ENCODE measurements at regions not wholly inside any gene's neighbourhood (a gene's known extent, or its start where the extent isn't known, plus 50 kb on each side); places are given as distances from the start of the nearest gene placed in this dataset.
"Not testable (repeated sequence)": the region's sequence is repeated elsewhere in the genome, so short reads cannot be mapped to it uniquely, and the experiment has no call there.

- DNase-seq (ENCODE audit: low read depth in 2 of 2), result no peak
These were observed 284.6 kb upstream of the UBE2E3 start for GRCh38 chr2:180695586-180696401.

- no peak for DNase-seq (ENCODE audit: low read depth in 2 of 2)
These were observed 285.7 kb upstream of the UBE2E3 start for GRCh38 chr2:180694445-180695421.

GRCh38 chr2:180692322-180692721 is 288.1 kb upstream of the UBE2E3 start:
- DNase-seq (ENCODE audit: low read depth in 2 of 2), result no peak

- not testable (repeated sequence) for DNase-seq (ENCODE audit: low read depth in 2 of 2)
These were observed 288.6 kb upstream of the UBE2E3 start for GRCh38 chr2:180691855-180692223.

GRCh38 chr2:180691186-180691854 is 289.1 kb upstream of the UBE2E3 start:
- not testable (repeated sequence) for DNase-seq (ENCODE audit: low read depth in 2 of 2)

GRCh38 chr2:180690611-180691010 is 289.8 kb upstream of the UBE2E3 start:
- DNase-seq (ENCODE audit: low read depth in 2 of 2), result no peak

GRCh38 chr2:180682871-180683270 is 297.5 kb upstream of the UBE2E3 start:
- no peak for DNase-seq (ENCODE audit: low read depth in 2 of 2)

GRCh38 chr2:180679693-180680092 is 300.7 kb upstream of the UBE2E3 start:
- no peak for DNase-seq (ENCODE audit: low read depth in 2 of 2)

- DNase-seq (ENCODE audit: low read depth in 2 of 2), result no peak
These were observed 301.8 kb upstream of the UBE2E3 start for GRCh38 chr2:180678625-180678972.

- DNase-seq (ENCODE audit: low read depth in 2 of 2), result no peak
These were observed 302.3 kb upstream of the UBE2E3 start for GRCh38 chr2:180677930-180678624.

- DNase-seq (ENCODE audit: low read depth in 2 of 2), result no peak
These were observed 303.2 kb upstream of the UBE2E3 start for GRCh38 chr2:180677200-180677599.

GRCh38 chr2:180676520-180677025 is 303.8 kb upstream of the UBE2E3 start:
- no peak for DNase-seq (ENCODE audit: low read depth in 2 of 2)

- DNase-seq (ENCODE audit: low read depth in 2 of 2), result no peak
These were observed 305.2 kb upstream of the UBE2E3 start for GRCh38 chr2:180675170-180675569.

GRCh38 chr2:180672377-180672776 is 308.0 kb upstream of the UBE2E3 start:
- DNase-seq (ENCODE audit: low read depth in 2 of 2), result no peak

- DNase-seq (ENCODE audit: low read depth in 2 of 2), result no peak
These were observed 310.0 kb upstream of the UBE2E3 start for GRCh38 chr2:180670302-180671003.

GRCh38 chr2:180669016-180669415 is 311.4 kb upstream of the UBE2E3 start:
- DNase-seq (ENCODE audit: low read depth in 2 of 2), result no peak

- DNase-seq (ENCODE audit: low read depth in 2 of 2), result no peak
These were observed 315.9 kb upstream of the UBE2E3 start for GRCh38 chr2:180664507-180664906.

GRCh38 chr2:180662941-180663471 is 317.4 kb upstream of the UBE2E3 start:
- no peak for DNase-seq (ENCODE audit: low read depth in 2 of 2)

- DNase-seq (ENCODE audit: low read depth in 2 of 2), result no peak
These were observed 317.9 kb upstream of the UBE2E3 start for GRCh38 chr2:180662521-180662920.

GRCh38 chr2:180661686-180662030 is 318.7 kb upstream of the UBE2E3 start:
- DNase-seq (ENCODE audit: low read depth in 2 of 2), result no peak
